HG03097 (cell line): ENCODE measurements at regions not wholly inside any gene's neighbourhood (a gene's known extent, or its start where the extent isn't known, plus 50 kb on each side); places are given as distances from the start of the nearest gene placed in this dataset.
A peak's percentile ranks its signal among the peaks of the same experiment; 100 is the strongest.
"Not testable (repeated sequence)": the region's sequence is repeated elsewhere in the genome, so short reads cannot be mapped to it uniquely, and the experiment has no call there.

Source experiments
- ATAC-seq: cut with Tn5 transposase; IDR thresholded peaks from one replicate; pipeline ENCODE4 v1.9.1; 2021; ENCODE audit not compliant: unreplicated experiment, low FRiP score

- ATAC-seq = peak; percentile 92
These were observed 56.6 kb upstream of the GOLGA8N start for GRCh38 chr15:32536507-32537172.

GRCh38 chr15:32536057-32536493 is 57.2 kb upstream of the GOLGA8N start:
- ATAC-seq = peak; percentile 22

DNA sequence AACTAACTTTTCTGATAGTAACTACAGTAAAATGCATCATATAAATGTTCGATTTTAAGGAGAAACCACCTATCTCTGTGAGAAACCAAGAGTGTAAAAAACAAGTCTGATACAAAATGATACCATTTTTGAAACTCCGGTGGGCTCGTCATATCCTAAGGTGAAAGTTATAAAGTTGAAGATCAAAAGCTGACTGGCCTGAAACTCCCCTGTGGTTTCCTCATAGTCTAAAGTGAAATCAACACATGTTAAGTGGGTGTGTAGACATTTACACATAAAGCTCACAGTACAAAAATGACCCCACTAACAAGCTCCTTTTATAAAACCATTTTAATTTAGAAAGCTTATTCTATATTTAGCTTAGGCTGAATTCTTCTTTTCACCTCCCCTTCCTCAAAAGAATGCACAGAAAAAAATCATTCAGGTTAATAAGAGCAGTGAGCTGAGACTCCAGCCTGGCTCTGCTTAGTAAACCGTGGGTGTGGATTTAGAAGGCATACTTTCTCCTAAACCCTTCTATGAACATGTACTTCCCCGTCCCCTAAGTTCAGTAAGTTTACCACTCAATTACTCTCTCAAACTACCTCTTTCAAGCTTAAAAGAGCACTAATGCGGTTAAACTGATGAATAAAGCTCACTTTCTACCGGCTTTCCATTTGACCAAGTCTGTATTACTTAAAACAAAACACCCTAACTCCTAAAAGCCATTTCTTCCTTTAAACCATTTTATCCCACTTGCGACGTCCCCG is 57.9 kb upstream of the GOLGA8N start:
- not testable (repeated sequence) for ATAC-seq

GRCh38 chr15:32522900-32523299 is 67.5 kb upstream of the GOLGA8O start:
- not testable (repeated sequence) for ATAC-seq

DNA sequence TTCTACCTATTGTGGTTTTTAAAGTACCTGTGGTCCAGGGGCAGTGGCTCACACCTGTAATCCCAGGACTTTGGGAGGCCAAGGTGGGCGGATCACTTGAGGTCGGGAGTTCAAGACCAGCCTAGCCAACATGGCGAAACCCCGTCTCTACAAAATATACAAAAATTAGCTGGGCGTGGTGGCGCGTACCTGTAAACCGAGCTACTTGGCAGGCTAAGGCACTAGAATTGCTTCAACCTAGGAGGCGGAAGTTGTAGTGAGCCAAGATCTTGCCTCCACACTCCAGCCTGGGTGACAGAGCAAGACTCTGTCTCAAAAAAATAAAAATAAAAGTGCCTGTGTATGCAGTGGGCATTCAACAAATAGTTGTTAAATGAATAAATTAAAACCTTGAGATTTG is 67.0 kb upstream of the GOLGA8O start:
- ATAC-seq = not testable (repeated sequence)

- not testable (repeated sequence) for ATAC-seq
These were observed 63.5 kb upstream of the GOLGA8O start for GRCh38 chr15:32518976-32519375.

DNA sequence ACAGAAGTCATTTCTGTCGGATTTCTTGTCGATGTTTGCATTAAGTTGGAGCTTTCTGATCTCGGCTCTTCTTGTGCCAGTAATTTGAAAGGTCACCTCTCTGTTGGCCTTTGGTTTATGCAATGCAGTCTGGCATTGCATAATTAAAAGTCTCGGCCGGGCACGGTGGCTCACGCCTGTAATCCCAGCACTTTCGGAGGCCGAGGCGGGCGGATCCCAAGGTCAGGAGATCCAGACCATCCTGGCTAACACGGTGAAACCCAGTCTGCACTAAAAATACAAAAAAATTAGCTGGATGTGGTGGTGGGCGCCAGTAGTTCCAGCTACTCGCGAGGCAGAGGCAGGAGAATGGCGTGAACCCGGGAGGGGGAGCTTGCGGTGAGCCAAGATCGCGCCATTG is 62.6 kb upstream of the GOLGA8O start:
- ATAC-seq = not testable (repeated sequence)

DNA sequence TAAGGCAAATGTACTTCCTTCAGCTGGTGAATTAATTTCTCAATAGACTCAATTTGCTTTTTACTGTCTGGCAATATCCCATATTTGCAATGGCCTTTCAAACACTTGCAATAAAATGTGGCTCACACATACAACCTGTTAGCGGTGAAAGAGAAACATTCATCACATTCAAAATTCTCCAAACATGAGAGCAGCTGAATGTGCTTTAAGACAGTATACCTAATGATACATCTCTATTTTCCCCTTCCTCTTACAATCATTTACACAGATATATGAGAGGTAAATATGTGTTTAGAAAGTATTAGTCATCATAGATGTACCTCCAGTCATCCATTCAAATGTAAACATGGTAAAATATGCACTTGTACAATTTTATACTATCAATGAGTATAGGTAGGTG is 61.5 kb upstream of the GOLGA8O start:
- ATAC-seq = not testable (repeated sequence)

DNA sequence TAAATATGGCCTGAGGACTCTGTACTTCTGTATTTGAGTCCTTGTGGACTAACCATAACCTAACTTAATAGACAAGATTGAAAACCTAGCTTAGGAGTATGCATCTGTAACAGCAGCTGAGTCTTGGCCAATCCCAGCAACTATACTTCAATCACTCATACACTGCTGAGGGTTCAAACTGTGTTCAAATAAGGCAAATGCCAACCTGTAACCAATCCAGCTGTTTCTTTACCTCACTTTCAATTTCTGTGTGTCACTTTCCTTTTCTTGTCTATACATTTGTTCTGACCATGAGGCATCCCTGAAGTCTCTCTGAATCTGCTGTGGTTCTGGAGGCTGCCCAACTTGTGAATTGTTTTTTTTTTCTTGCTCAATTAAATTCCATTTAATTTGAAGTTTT is 57.9 kb upstream of the GOLGA8O start:
- not testable (repeated sequence) for ATAC-seq

GRCh38 chr15:32510027-32510426 is 54.6 kb upstream of the GOLGA8O start:
- not testable (repeated sequence) for ATAC-seq

GRCh38 chr15:32508081-32508480 is 52.6 kb upstream of the GOLGA8O start:
- ATAC-seq = not testable (repeated sequence)

DNA sequence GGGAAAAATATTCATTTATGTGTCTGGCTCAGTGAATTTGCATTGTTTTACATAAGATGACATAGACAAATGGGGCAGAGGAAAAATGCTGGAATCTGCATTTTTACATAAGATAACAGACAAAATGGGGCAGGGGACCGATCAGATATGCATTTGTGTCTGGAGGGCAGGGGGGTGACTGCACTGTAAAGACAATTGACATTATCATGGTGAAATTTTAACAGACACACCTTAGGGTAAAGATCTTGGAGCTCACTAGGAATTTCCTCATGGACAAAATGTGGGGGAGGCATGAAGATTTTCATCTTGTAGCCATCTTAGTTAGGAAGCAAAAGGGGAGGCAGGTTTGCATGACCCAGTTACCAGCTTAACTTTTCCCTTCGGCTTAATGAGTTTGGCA is 51.4 kb upstream of the GOLGA8O start:
- ATAC-seq = not testable (repeated sequence)

- ATAC-seq = not testable (repeated sequence)
These were observed 50.2 kb upstream of the GOLGA8O start for GRCh38 chr15:32505633-32506032.
